MM.1S (cell line): ENCODE measurements at regions not wholly inside any gene's neighbourhood (a gene's known extent, or its start where the extent isn't known, plus 50 kb on each side); places are given as distances from the start of the nearest gene placed in this dataset.

ENCODE experiments used
- DNase-seq: peaks from one replicate; pipeline ENCODE4 v3.0.0-alpha.2; 2015
- H2AFZ ChIP-seq: fragments of 300-600 bp; sonication (generic); 2 replicates; pipeline ENCODE4 v1.6.0; 2016; ENCODE audit warnings: antibody characterized with exemption, low read length
- H3F3A ChIP-seq: fragments of 300-600 bp; sonication (generic); 2 replicates; pipeline ENCODE4 v1.6.1; 2016; ENCODE audit warnings: mild to moderate bottlenecking, antibody characterized with exemption, low read length, moderate library complexity, mixed read lengths; ENCODE audit not compliant: insufficient read depth
- H3K27ac ChIP-seq: fragments of 300-600 bp; sonication (generic); 2 replicates; pipeline ENCODE4 v1.5.1; 2016; ENCODE audit warnings: mild to moderate bottlenecking, low read length
- H3K27me3 ChIP-seq: fragments of 300-600 bp; sonication (generic); replicated peaks from 2 replicates; pipeline ENCODE4 v1.6.0; 2016; ENCODE audit warnings: low read length; ENCODE audit not compliant: insufficient read depth
- H3K36me3 ChIP-seq: fragments of 300-600 bp; sonication (generic); replicated peaks from 2 replicates; pipeline ENCODE4 v1.6.1; 2016; ENCODE audit warnings: mild to moderate bottlenecking, low read length, mixed read lengths; ENCODE audit not compliant: insufficient read depth
- H3K4me1 ChIP-seq: fragments of 300-600 bp; sonication (generic); 2 replicates; pipeline ENCODE4 v1.6.1; 2016; ENCODE audit warnings: low read length, mixed read lengths
- H3K4me2 ChIP-seq: fragments of 300-600 bp; sonication (generic); 2 replicates; pipeline ENCODE4 v1.6.0; 2016; ENCODE audit warnings: low read depth, low read length
- H3K4me3 ChIP-seq: fragments of 300-600 bp; sonication (generic); 2 replicates; pipeline ENCODE4 v1.5.1; 2016; ENCODE audit warnings: low read length, mixed read lengths
- H3K79me2 ChIP-seq: fragments of 300-600 bp; sonication (generic); 2 replicates; pipeline ENCODE4 v1.6.1; 2016; ENCODE audit warnings: mixed run types, low read length, mixed read lengths
- H3K9ac ChIP-seq: fragments of 300-600 bp; sonication (generic); 2 replicates; pipeline ENCODE4 v1.6.1; 2016; ENCODE audit warnings: low read length, mixed read lengths
- H3K9me2 ChIP-seq: fragments of 300-600 bp; sonication (generic); replicated peaks from 2 replicates; pipeline ENCODE4 v1.6.1; 2016; ENCODE audit warnings: mild to moderate bottlenecking, low read length, mixed read lengths; ENCODE audit not compliant: insufficient read depth
- H3K9me3 ChIP-seq: fragments of 300-600 bp; sonication (generic); replicated peaks from 2 replicates; pipeline ENCODE4 v1.6.1; 2016; ENCODE audit warnings: mild to moderate bottlenecking, low read length, mixed read lengths; ENCODE audit not compliant: insufficient read depth
- H4K20me1 ChIP-seq: fragments of 300-600 bp; sonication (generic); 2 replicates; pipeline ENCODE4 v1.6.1; 2016; ENCODE audit warnings: mild to moderate bottlenecking, low read length, moderate library complexity, mixed read lengths; ENCODE audit not compliant: insufficient read depth
- CTCF ChIP-seq: fragments of 300-600 bp; sonication (generic); IDR thresholded peaks from 2 replicates; pipeline ENCODE4 v1.5.1; 2016; ENCODE audit warnings: antibody characterized with exemption, low read length, mixed read lengths
- EZH2 ChIP-seq: fragments of 300-600 bp; sonication (generic); optimal IDR thresholded peaks from 2 replicates; pipeline ENCODE3; 2017; ENCODE audit warnings: low read depth, mild to moderate bottlenecking, antibody characterized with exemption, low read length, mixed read lengths
- EZH2phosphoT487 ChIP-seq: fragments of 300-600 bp; sonication (generic); IDR thresholded peaks from 2 replicates; pipeline ENCODE4 v1.6.1; 2018; ENCODE audit warnings: antibody characterized with exemption, low read length

- no peak for DNase-seq
- no peaks in the 10 kb centered on the region for H3F3A ChIP-seq
- no peak overlapping the region for H3K4me2 ChIP-seq
- no peak overlapping the region for H3K4me3 ChIP-seq
- H3K27me3 ChIP-seq: no peaks in the 10 kb centered on the region
- H3K27ac ChIP-seq: no peak overlapping the region
- no peak overlapping the region for H3K9ac ChIP-seq
- H3K9me2 ChIP-seq: no peaks in the 10 kb centered on the region
- H4K20me1 ChIP-seq: no peaks in the 10 kb centered on the region
- H3K79me2 ChIP-seq: no peaks in the 10 kb centered on the region
- no peaks in the 10 kb centered on the region for H3K36me3 ChIP-seq
- no peaks in the 10 kb centered on the region for H3K9me3 ChIP-seq
- TF ChIP-seq EZH2 (no peak), CTCF (no peak), EZH2phosphoT487 (no peak)
- H2AFZ ChIP-seq: no peak overlapping the region
- H3K4me1 ChIP-seq: no peaks in the 10 kb centered on the region
Measured at GRCh38 chr16:73364413-73364812, 316.5 kb upstream of the ZFHX3 start.

- Histone ChIP-seq H3K27me3 (no peaks in the 10 kb centered on the region), H3K4me1 (no peaks in the 10 kb centered on the region)
Measured at GRCh38 chr16:73361061-73361460, 313.1 kb upstream of the ZFHX3 start.

GRCh38 chr16:73356401-73357079 is 308.6 kb upstream of the ZFHX3 start:
- Histone ChIP-seq H3K4me2 (no peak overlapping the region), H3K4me1 (no peaks in the 10 kb centered on the region), H3K9me2 (no peaks in the 10 kb centered on the region), H3K27me3 (no peaks in the 10 kb centered on the region), H3K4me3 (no peak overlapping the region), H4K20me1 (no peaks in the 10 kb centered on the region), H3K36me3 (no peaks in the 10 kb centered on the region), H3K9me3 (no peaks in the 10 kb centered on the region), H3F3A (no peaks in the 10 kb centered on the region), H3K9ac (no peak overlapping the region), H3K27ac (no peak overlapping the region), H2AFZ (no peak overlapping the region), H3K79me2 (no peaks in the 10 kb centered on the region)
- TF ChIP-seq EZH2phosphoT487: no peak
- TF ChIP-seq CTCF: no peak
- no peak for TF ChIP-seq EZH2
- no peak for DNase-seq

More at GRCh38 chr16:73361061-73361460, 313.1 kb upstream of the ZFHX3 start:
- no peaks in the 10 kb centered on the region for H3K9me3 ChIP-seq
- no peak overlapping the region for H3K27ac ChIP-seq
- TF ChIP-seq EZH2 (no peak), EZH2phosphoT487 (no peak), CTCF (no peak)
- no peaks in the 10 kb centered on the region for H4K20me1 ChIP-seq
- no peaks in the 10 kb centered on the region for H3K79me2 ChIP-seq
- H3K9ac ChIP-seq: no peak overlapping the region
- no peak overlapping the region for H2AFZ ChIP-seq
- no peak overlapping the region for H3K4me2 ChIP-seq
- no peaks in the 10 kb centered on the region for H3K36me3 ChIP-seq
- DNase-seq: no peak
- H3K4me3 ChIP-seq: no peak overlapping the region
- H3F3A ChIP-seq: no peaks in the 10 kb centered on the region
- no peaks in the 10 kb centered on the region for H3K9me2 ChIP-seq
